Tibial nerve (tissue), 4 donors: ENCODE measurements at regions not wholly inside any gene's neighbourhood (a gene's known extent, or its start where the extent isn't known, plus 50 kb on each side); places are given as distances from the start of the nearest gene placed in this dataset.

ENCODE experiments used
- DNase-seq, 2 donors: peaks; one replicate each; pipeline ENCODE4 v3.0.0-alpha.2; 2019; ENCODE audit warnings: low spot score in 2 of 2
- H3K27ac ChIP-seq, 4 donors: fragments of 200-600 bp; sonication (generic) in 3 of 4; one replicate each; pipeline ENCODE4 v1.5.1; 2017 to 2019; ENCODE audit warnings: mild to moderate bottlenecking in 1 of 4
- H3K27me3 ChIP-seq, 2 donors: fragments of 200-600 bp; sonication (generic) in 1 of 2; one replicate each; pipeline versions ENCODE4 v1.5.1 to v1.6.0; 2017 to 2019
- H3K36me3 ChIP-seq, 3 donors: fragments of 200-600 bp; sonication (generic); one replicate each; pipeline ENCODE4 v1.5.1; 2018 to 2019
- H3K4me1 ChIP-seq, 4 donors: fragments of 200-600 bp; sonication (generic) in 3 of 4; one replicate each; pipeline ENCODE4 v1.5.1; 2017 to 2019
- H3K4me3 ChIP-seq, 4 donors: fragments of 200-600 bp; sonication (generic) in 3 of 4; one replicate each; pipeline ENCODE4 v1.5.1; 2017 to 2019; ENCODE audit warnings: mild to moderate bottlenecking in 1 of 4, moderate library complexity in 1 of 4
- H3K9me3 ChIP-seq, 4 donors: fragments of 200-600 bp; sonication (generic) in 3 of 4; one replicate each; pipeline ENCODE4 v1.5.1; 2017 to 2019
- CTCF ChIP-seq, 5 experiments: fragments of 200-600 bp in 3 of 5; fragments of 450-650 bp in 2 of 5; sonication (generic) in 3 of 5; IDR thresholded peaks; one replicate each; pipeline ENCODE4 v1.5.1; 2016 to 2019; ENCODE audit warnings: antibody characterized with exemption in 5 of 5, mild to moderate bottlenecking in 3 of 5, moderate library complexity in 2 of 5
- EP300 ChIP-seq, 2 donors: sonication (generic); formaldehyde crosslinking; IDR thresholded peaks; one replicate each; pipeline ENCODE4 v1.6.1; 2017; ENCODE audit warnings: antibody characterized with exemption in 2 of 2, mild to moderate bottlenecking in 1 of 2
- POLR2A ChIP-seq, 2 donors: fragments of 450-650 bp; IDR thresholded peaks; one replicate each; pipeline ENCODE4 v1.6.1; 2017; ENCODE audit warnings: antibody characterized with exemption in 2 of 2, mild to moderate bottlenecking in 2 of 2, moderate library complexity in 2 of 2
- WGBS, 2 donors: methylation state at CpG; one replicate each; pipeline ENCODE4 v1.1.5; 2018; 5-methylcytosine and 5-hydroxymethylcytosine counted together

GRCh38 chr6:169898788-169899480 lies 147.5 kb downstream of the ERMARD start:
- no peak for TF ChIP-seq POLR2A (IDR thresholded peaks at IDR 0.05)
- TF ChIP-seq EP300 (IDR thresholded peaks at IDR 0.05) = peak in 1 of 2 donors; percentile 15
- TF ChIP-seq CTCF (IDR thresholded peaks at IDR 0.05) = no peak
- no peaks in the 10 kb centered on the region for H3K4me1 ChIP-seq
- H3K9me3 ChIP-seq = peaks cover 0 to 4% (median 0%) of the 10 kb centered on the region in 4 donors
- no peak overlapping the region for H3K27ac ChIP-seq
- no peak overlapping the region for H3K4me3 ChIP-seq
- 74 to 86% methylated on average over 28 to 34 of the region's 35 CpGs for whole genome bisulfite sequencing, 2 donors
- no peaks in the 10 kb centered on the region for H3K36me3 ChIP-seq
- no peak for DNase-seq
- no peaks in the 10 kb centered on the region for H3K27me3 ChIP-seq

DNA sequence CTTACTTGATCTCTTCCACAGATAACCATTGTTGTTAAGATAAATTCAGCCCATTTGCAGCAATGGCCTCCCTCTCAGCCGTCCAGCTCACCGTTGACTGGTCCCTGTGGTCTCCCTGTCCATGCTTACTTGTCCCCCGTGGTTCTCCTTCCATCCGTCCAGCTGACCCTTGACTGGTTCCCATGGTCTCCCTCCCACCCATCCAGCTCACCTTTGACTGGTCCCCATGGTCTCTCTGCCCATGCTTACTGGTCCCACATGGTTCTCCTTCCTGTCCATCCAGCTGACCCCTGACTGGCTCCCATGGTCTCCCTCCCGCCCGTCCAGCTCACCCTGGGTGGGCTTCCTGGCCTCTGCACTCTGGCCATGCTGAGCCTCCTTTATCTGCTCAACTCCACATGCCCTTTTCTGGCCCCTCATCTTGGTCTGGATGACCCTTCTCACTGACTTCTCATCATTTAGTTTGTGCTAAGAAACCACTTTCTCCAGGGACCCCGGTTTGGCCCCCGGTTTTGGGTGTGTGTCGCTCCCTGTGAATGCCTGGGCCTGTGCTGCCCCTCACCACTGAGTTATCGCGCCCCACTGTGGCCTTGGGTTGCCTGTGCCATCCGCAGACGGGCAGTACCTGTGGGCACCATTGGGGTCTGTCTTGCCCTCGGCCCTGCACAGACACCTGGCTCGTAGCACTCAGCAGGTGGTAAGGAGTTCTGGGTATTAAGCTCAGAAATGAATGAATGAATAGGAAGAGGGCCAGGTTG lies 146.4 kb downstream of the ERMARD start:
- no peak for DNase-seq
- TF ChIP-seq CTCF (IDR thresholded peaks at IDR 0.05) (no peak), EP300 (IDR thresholded peaks at IDR 0.05) (no peak), POLR2A (IDR thresholded peaks at IDR 0.05) (no peak)
- 80 to 87% methylated on average over 15 of the region's 15 CpGs for WGBS, 2 donors
- H3K4me1 ChIP-seq = no peaks in the 10 kb centered on the region
- H3K9me3 ChIP-seq = peaks cover 0 to 14% (median 0%) of the 10 kb centered on the region in 4 donors
- H3K27ac ChIP-seq = no peak overlapping the region
- H3K27me3 ChIP-seq = no peaks in the 10 kb centered on the region
- H3K36me3 ChIP-seq = no peaks in the 10 kb centered on the region
- no peak overlapping the region for H3K4me3 ChIP-seq

GRCh38 chr6:169896826-169897456 lies 145.5 kb downstream of the ERMARD start:
- no peak overlapping the region for H3K4me3 ChIP-seq
- DNase-seq = no peak
- no peak overlapping the region for H3K27ac ChIP-seq
- no peaks in the 10 kb centered on the region for H3K36me3 ChIP-seq
- WGBS, 2 donors = 92 to 93% methylated on average over 16 to 17 of the region's 17 CpGs
- H3K4me1 ChIP-seq = no peaks in the 10 kb centered on the region
- peaks cover 0 to 22% (median 0%) of the 10 kb centered on the region in 4 donors for H3K9me3 ChIP-seq
- TF ChIP-seq CTCF (IDR thresholded peaks at IDR 0.05) (no peak), POLR2A (IDR thresholded peaks at IDR 0.05) (no peak), EP300 (IDR thresholded peaks at IDR 0.05) (no peak)
- no peaks in the 10 kb centered on the region for H3K27me3 ChIP-seq

DNA sequence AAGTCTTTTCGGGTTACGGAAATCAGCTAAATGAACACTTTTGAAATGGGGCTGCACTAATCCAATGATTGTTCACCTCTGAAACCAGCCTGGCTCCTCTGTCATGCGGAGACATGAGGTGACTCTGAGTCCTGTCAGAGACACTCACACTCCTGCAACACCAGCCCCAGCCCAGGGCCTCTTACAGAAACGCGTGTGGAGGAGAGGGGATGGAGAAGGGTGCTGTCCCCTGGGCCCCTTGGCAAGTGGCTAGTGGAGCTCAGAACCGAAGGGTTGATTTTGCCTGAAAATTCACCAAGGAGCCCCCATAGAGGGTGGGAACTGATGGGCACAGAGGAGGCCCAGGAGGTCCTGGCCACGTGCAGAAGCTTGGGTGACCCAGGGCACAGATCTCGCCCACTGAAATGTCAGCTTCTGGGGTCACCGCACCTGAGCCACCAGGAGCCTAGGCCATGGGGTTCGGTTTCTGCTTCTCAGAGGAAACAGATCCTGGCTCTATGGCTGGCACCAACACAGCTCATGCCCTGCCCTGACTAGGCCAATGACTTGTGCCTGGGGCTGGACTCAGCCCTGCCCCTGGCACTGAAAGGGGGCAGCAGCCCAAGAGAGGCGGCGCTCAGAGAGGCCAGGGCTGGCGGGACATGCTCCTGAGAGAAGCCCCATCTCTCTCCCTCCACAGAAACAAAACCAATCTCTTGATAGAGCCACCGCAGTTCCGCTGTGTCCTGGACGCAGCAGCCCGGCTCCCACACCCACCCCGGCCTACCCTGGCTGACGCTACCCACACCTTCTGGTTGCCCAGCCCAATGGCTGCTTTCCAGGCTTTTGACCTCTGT lies 144.7 kb downstream of the ERMARD start:
- Histone ChIP-seq H3K4me3 (no peak overlapping the region), H3K4me1 (no peaks in the 10 kb centered on the region), H3K27ac (no peak overlapping the region), H3K36me3 (no peaks in the 10 kb centered on the region), H3K9me3 (peaks cover 0 to 28% (median 0%) of the 10 kb centered on the region in 4 donors), H3K27me3 (no peaks in the 10 kb centered on the region)
- TF ChIP-seq CTCF (IDR thresholded peaks at IDR 0.05) = no peak
- TF ChIP-seq EP300 (IDR thresholded peaks at IDR 0.05) = no peak
- TF ChIP-seq POLR2A (IDR thresholded peaks at IDR 0.05) = no peak
- 93 to 94% methylated on average over 19 of the region's 19 CpGs for WGBS, 2 donors
- no peak for DNase-seq
